OCI-LY3 (cell line): ENCODE measurements at regions not wholly inside any gene's neighbourhood (a gene's known extent, or its start where the extent isn't known, plus 50 kb on each side); places are given as distances from the start of the nearest gene placed in this dataset.

Experiments used
- EZH2phosphoT487 ChIP-seq: fragments of 200-600 bp; shearing (Covaris generic); IDR thresholded peaks from 2 replicates; pipeline ENCODE4 v1.6.1; 2018; ENCODE audit warnings: antibody characterized with exemption, mixed run types, low read depth
- TF ChIP-seq, protein P1 (sequence below): fragments of 200-600, 300-600 bp; sonication (generic); IDR thresholded peaks from 2 replicates; pipeline ENCODE4 v1.5.1; 2014; ENCODE audit warnings: antibody characterized with exemption, low read length, low read depth

DNA sequence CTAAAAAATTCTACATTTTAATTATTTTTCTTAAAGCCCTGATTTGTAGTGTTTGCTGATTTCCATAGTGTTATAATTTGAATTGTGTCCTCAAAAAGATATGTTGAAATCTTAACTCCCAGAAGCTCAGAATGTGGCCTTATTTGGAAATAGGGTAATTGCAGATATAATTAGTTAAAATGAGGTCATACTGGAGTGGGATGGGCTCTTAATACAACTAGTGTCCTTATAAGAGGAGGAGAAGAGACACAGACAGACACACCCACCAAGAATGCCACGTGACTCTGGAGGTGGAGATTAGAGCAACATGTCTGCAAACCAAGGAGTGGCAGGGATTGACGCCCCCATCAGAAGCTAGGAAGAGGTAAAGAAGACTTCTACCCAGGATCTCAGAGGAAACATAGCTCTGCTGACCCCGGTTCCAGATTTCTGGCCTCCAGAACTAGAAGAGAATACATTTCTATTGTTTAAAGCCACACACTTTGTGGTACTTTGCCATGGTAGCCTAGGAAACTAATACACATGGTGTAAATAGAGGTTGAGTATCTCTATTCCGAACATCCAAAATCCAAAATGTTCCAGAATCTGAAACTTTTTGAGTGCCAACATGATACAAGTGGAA, 70.5 kb upstream of the IRF2 start:
- TF ChIP-seq, protein P1, sequence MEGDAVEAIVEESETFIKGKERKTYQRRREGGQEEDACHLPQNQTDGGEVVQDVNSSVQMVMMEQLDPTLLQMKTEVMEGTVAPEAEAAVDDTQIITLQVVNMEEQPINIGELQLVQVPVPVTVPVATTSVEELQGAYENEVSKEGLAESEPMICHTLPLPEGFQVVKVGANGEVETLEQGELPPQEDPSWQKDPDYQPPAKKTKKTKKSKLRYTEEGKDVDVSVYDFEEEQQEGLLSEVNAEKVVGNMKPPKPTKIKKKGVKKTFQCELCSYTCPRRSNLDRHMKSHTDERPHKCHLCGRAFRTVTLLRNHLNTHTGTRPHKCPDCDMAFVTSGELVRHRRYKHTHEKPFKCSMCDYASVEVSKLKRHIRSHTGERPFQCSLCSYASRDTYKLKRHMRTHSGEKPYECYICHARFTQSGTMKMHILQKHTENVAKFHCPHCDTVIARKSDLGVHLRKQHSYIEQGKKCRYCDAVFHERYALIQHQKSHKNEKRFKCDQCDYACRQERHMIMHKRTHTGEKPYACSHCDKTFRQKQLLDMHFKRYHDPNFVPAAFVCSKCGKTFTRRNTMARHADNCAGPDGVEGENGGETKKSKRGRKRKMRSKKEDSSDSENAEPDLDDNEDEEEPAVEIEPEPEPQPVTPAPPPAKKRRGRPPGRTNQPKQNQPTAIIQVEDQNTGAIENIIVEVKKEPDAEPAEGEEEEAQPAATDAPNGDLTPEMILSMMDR: no peak
- TF ChIP-seq EZH2phosphoT487: no peak
